IPS DF 6.9 (cell line): ENCODE measurements at regions not wholly inside any gene's neighbourhood (a gene's known extent, or its start where the extent isn't known, plus 50 kb on each side); places are given as distances from the start of the nearest gene placed in this dataset.

Experiments
- DNase-seq: peaks from one replicate; pipeline ENCODE4 v3.0.0-alpha.2; 2013; ENCODE audit warnings: low read depth, low spot score
- H3K27ac ChIP-seq: one replicate; pipeline ENCODE4 v1.5.1; 2013; ENCODE audit warnings: low read length, control low read depth
- H3K27me3 ChIP-seq: 2 replicates; pipeline ENCODE4 v1.6.1; 2013; ENCODE audit warnings: mild to moderate bottlenecking, low read length; ENCODE audit not compliant: control insufficient read depth, insufficient read depth
- H3K36me3 ChIP-seq: 2 replicates; pipeline ENCODE4 v1.6.1; 2013; ENCODE audit warnings: low read length; ENCODE audit not compliant: control insufficient read depth, insufficient read depth
- H3K4me1 ChIP-seq: 2 replicates; pipeline ENCODE4 v1.6.1; 2013; ENCODE audit warnings: low read length; ENCODE audit not compliant: control insufficient read depth, insufficient read depth
- H3K4me3 ChIP-seq: 2 replicates; pipeline ENCODE4 v1.5.1; 2013; ENCODE audit warnings: mild to moderate bottlenecking, low read length
- H3K9me3 ChIP-seq: 2 replicates; pipeline ENCODE4 v1.6.1; 2013; ENCODE audit warnings: low read length, inconsistent platforms; ENCODE audit not compliant: control insufficient read depth, insufficient read depth
- WGBS: extraction: QIAGEN DNeasy Blood & Tissue Kit; methylation state at CpG from one replicate; pipeline ENCODE4 v1.1.7; 2013; ENCODE audit warnings: mixed read lengths, missing lambda C conversion rate; ENCODE audit not compliant: insufficient read length, insufficient coverage; 5-methylcytosine and 5-hydroxymethylcytosine counted together

DNA sequence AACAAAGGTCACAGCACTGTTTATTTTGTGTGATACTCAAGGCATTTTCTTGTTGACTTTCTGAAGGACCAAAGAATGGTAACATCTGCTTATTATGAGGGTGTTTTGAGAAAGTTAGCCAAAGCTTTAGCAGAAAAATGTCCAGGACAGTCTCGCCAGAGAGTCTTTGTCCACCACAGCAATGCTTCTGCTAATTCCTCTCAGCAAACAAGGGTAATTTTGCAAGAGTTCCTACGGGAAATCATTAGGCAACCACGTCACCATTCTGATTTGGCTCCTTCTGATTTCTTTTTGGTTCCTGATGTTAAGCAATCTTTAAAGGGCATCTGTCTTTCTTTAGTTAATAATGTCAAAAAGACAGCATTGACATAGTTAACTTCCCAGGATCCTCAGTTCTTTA is 639.3 kb upstream of the STEAP1 start:
- no CpG with 5 or more reads among the region's 3 CpGs for WGBS
- Histone ChIP-seq H3K36me3 (no peaks in the 10 kb centered on the region), H3K9me3 (no peaks in the 10 kb centered on the region), H3K27me3 (no peaks in the 10 kb centered on the region), H3K27ac (no peak overlapping the region), H3K4me3 (no peak overlapping the region), H3K4me1 (no peaks in the 10 kb centered on the region)
- no peak for DNase-seq

DNA sequence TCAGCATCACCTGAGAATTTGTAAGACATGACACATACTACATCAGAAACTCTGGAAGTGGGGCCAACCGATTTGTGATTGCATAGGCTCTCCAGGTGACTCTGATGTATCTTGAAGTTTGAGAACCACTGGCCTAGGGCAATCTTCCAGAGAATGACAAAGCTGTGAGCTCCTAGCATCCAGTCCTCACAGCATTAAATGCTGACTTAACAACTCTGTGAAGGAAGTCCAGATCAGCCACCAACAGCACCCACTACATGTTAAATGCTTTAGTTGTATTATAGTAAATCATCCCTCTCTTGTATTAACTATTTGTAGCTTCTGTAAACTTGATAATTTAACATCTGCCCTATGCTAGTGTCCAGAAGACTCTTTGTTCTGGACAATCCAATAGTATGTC is 636.5 kb upstream of the STEAP1 start:
- no peak overlapping the region for H3K27ac ChIP-seq
- no peaks in the 10 kb centered on the region for H3K27me3 ChIP-seq
- H3K9me3 ChIP-seq = no peaks in the 10 kb centered on the region
- WGBS = no CpG with 5 or more reads among the region's 1 CpG
- H3K4me3 ChIP-seq = no peak overlapping the region
- H3K36me3 ChIP-seq = no peaks in the 10 kb centered on the region
- DNase-seq = no peak
- no peaks in the 10 kb centered on the region for H3K4me1 ChIP-seq

DNA sequence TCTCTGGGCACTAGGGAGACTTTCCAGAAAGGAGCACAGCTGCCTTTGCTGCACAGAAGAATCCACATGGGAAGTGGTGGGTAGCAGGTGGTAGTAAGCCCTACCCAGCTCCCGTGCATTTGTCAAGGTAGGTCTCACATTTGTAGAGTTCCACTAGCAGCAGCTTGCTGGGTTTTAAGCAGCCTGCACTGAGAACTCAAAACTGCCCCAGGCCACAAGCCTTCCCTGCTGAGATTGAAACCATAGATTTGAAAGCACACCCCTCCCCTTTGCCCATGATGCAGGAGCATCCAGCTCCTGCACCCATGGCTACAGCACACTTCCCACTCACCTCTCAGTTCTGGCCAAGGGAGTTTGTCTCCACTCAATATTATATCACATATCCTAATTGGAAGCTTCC is 604.5 kb upstream of the STEAP1 start:
- DNase-seq = no peak
- Histone ChIP-seq H3K4me1 (no peaks in the 10 kb centered on the region), H3K4me3 (no peak overlapping the region), H3K36me3 (no peaks in the 10 kb centered on the region), H3K27ac (no peak overlapping the region), H3K27me3 (no peaks in the 10 kb centered on the region), H3K9me3 (no peaks in the 10 kb centered on the region; the same call in 1 of the 2 replicates)
- no CpG with 5 or more reads among the region's 1 CpG for WGBS

DNA sequence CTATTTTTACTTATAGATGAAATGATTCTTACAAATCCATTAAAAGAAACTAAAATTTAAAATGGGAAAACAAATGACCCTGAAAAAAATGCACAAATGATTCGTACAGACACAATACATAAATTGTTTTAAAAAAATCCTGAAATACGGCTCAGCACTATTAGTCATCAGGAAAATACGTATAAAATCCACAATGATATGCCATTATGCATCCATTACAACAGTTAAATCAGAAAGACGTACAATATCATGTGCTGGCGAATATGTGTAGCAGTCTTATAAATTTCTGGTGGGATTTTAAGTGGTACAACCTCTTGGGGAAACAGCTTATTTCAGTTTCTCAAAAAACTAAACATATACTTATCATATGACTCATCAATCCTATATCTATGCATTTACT is 600.1 kb upstream of the STEAP1 start:
- H3K4me3 ChIP-seq = no peak overlapping the region
- H3K27ac ChIP-seq = no peak overlapping the region
- H3K27me3 ChIP-seq = no peaks in the 10 kb centered on the region
- H3K9me3 ChIP-seq = no peaks in the 10 kb centered on the region; the same call in 1 of the 2 replicates
- DNase-seq = no peak
- no CpG with 5 or more reads among the region's 5 CpGs for WGBS
- H3K4me1 ChIP-seq = no peaks in the 10 kb centered on the region
- H3K36me3 ChIP-seq = no peaks in the 10 kb centered on the region

DNA sequence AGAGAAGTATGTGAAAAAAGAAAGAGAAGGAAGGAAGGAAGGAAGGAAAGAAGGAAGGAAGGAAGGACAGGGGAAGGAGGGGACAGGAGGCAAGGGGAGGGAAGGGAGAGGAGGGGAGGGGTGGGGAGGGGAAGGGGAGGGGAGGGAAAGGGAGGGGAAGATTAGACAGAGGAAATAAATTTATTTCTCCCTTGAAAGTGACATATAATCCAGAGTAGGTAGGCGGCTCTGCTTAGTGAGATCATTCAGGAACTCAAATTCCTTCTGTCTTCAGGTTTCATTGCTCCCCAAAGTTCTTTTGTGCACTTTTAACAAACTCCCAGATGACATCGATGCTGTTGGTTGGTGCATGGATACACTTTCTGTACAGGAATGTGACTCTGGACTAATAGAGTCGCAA is 594.7 kb upstream of the STEAP1 start:
- WGBS = no CpG with 5 or more reads among the region's 3 CpGs

DNA sequence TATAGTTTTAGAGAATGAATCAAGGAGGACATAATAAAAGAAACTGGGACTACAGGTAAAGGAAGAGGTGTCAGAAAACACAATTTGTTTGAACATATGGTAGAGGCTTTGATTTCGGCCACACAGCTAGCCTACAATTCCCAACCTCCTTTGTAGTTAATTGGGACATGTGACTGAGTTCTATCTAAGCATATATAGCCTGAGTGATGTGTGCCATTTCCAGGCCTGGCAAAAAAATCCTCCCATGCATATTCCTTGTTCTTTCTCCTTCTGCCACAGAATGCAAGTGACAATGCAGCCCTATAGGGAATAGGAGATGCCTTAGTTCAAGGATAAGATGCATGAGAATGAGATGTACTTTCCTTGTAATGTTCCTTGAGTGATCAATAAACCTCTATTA is 590.7 kb upstream of the STEAP1 start:
- DNase-seq = no peak
- H3K27ac ChIP-seq = no peak overlapping the region
- no peaks in the 10 kb centered on the region for H3K27me3 ChIP-seq
- no peaks in the 10 kb centered on the region for H3K9me3 ChIP-seq
- H3K36me3 ChIP-seq = no peaks in the 10 kb centered on the region
- no CpG with 5 or more reads among the region's 1 CpG for WGBS
- H3K4me1 ChIP-seq = no peaks in the 10 kb centered on the region
- H3K4me3 ChIP-seq = no peak overlapping the region

More for the DNA sequence above, 594.7 kb upstream of the STEAP1 start:
- Histone ChIP-seq H3K4me3 (no peak overlapping the region), H3K9me3 (no peaks in the 10 kb centered on the region), H3K27me3 (no peaks in the 10 kb centered on the region), H3K4me1 (no peaks in the 10 kb centered on the region), H3K27ac (no peak overlapping the region), H3K36me3 (no peaks in the 10 kb centered on the region)
- no peak for DNase-seq

DNA sequence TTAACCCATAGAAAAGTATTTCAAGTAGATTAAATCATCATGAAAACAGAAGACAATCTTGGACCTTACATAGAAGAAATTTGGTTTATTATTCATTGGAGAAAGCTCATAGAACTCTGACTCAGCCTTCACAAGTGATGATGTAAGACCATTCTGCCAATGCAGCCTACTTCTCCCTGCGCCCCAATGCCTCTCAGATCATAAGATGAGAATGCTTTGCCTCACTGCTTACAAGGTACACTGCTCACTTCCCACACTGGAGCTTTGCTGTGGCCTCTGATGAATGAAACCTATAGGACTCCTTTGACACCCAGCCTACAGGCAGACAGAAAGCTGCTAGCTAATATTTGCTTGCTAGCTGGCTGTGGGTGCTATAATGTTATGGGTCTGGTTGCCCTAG is 569.4 kb upstream of the STEAP1 start:
- Histone ChIP-seq H3K36me3 (no peaks in the 10 kb centered on the region), H3K27me3 (no peaks in the 10 kb centered on the region), H3K4me1 (no peaks in the 10 kb centered on the region), H3K27ac (no peak overlapping the region), H3K4me3 (no peak overlapping the region), H3K9me3 (no peaks in the 10 kb centered on the region)
- no CpG with 5 or more reads among the region's 1 CpG for WGBS
- DNase-seq = no peak

DNA sequence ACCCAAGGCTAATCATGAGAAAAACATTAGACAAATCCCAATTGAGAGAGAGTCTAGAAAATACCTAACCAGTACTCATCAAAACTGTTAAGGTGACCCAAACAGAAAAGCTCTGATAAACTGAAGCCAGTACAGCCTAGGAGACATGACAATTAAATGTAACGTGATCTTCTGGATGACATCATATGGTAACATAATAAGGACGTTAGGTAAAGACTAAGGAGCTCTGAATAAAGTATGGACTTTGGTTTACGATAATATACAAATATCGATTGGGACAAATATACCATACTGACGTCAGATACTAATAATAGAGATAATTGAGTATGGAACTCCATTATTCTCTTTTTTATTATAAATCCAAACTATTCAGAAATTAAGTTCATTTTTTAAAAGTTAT is 561.1 kb upstream of the STEAP1 start:
- no peaks in the 10 kb centered on the region for H3K36me3 ChIP-seq
- WGBS = no CpG with 5 or more reads among the region's 5 CpGs
- no peaks in the 10 kb centered on the region for H3K27me3 ChIP-seq
- no peak overlapping the region for H3K4me3 ChIP-seq
- H3K27ac ChIP-seq = no peak overlapping the region
- no peaks in the 10 kb centered on the region for H3K4me1 ChIP-seq
- no peaks in the 10 kb centered on the region; the same call in 1 of the 2 replicates for H3K9me3 ChIP-seq
- DNase-seq = no peak

DNA sequence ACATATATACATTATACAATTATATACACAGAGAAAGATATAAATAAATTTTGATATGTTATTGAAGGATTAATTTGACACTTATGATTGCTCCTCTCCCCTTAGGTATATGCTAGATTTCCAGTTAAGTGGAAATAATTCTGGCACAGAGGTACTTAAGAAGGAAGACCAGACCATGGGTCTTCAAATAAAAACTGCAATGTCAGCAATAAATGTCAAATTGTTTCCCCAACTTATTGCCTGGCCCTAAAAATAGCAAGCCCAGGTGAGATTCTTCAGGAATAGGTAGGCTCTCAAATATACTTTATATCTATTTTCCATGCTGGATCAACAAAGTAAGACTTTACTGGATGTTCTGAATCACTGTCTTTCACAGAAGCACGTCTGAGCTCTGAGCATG is 551.3 kb upstream of the STEAP1 start:
- Histone ChIP-seq H3K4me3 (no peak overlapping the region), H3K4me1 (no peaks in the 10 kb centered on the region), H3K9me3 (no peaks in the 10 kb centered on the region), H3K36me3 (no peaks in the 10 kb centered on the region), H3K27me3 (no peaks in the 10 kb centered on the region), H3K27ac (no peak overlapping the region)
- WGBS = no CpG with 5 or more reads among the region's 1 CpG
- no peak for DNase-seq

DNA sequence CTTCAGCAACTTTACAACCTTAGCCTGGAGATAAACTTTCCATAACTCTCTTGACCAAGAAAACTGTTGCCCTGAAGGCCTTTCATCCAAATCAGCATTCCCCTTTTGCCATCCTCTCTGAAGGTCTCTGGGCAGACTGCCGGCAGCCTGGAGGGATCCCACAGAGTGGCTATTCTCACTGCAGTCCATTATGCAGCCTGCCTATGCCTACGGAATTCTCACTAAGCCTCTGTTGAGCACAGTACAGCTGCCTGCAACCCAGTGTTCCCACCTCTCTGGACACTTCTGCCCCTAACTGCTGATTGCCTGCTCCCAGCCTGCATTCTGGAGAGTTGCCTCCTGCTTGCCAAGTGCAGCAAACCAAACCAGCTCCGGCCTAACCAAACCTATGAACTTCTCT is 548.9 kb upstream of the STEAP1 start:
- Histone ChIP-seq H3K9me3 (no peaks in the 10 kb centered on the region), H3K27ac (no peak overlapping the region), H3K4me3 (no peak overlapping the region), H3K4me1 (no peaks in the 10 kb centered on the region), H3K27me3 (no peaks in the 10 kb centered on the region), H3K36me3 (no peaks in the 10 kb centered on the region)
- WGBS = no CpG with 5 or more reads among the region's 3 CpGs
- no peak for DNase-seq

DNA sequence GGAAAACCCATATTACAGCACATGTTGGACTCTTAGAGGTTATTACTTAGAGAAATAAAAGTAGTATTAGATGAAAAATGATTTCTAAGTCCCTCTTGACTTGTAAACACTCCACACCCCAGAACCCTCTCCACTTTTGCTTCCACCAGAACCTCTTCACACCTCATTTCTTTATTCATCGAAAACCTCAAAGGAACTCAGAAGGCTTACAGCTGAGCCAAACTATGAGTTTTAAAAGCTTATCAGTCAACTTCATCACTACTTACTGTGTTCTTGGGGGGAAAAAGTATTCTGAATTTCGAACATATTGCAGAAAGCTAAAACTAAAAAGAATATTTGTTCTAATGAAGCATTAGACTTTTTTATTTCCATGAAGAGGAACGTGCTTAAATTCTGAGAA is 547.8 kb upstream of the STEAP1 start:
- DNase-seq = no peak
- no peak overlapping the region for H3K27ac ChIP-seq
- WGBS = no CpG with 5 or more reads among the region's 3 CpGs

More for the DNA sequence above, 547.8 kb upstream of the STEAP1 start:
- Histone ChIP-seq H3K9me3 (no peaks in the 10 kb centered on the region), H3K36me3 (no peaks in the 10 kb centered on the region), H3K4me3 (no peak overlapping the region), H3K4me1 (no peaks in the 10 kb centered on the region), H3K27me3 (no peaks in the 10 kb centered on the region)
